ENCODE measurements at regions not wholly inside any gene's neighbourhood (a gene's known extent, or its start where the extent isn't known, plus 50 kb on each side); places are given as distances from the start of the nearest gene placed in this dataset.

DNA sequence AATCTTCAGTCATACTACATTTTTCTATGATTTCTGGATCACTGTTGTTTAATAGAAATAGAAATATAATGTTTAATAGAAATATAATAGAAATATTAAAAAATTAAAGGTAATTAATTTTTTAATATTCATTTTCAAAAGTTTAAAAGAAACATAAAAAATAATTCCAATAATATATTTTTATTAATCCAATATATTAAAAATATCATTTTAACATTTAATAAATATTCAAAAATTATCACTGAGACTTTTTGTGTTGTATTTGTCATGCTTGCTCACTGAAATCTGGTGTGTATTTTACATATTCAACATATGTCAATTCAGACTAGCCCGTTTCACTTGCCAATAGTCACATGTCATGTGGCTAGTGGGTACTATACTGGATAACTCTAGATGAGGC, 80.6 kb upstream of the SLCO6A1 start:
- TF ChIP-seq, protein P1, sequence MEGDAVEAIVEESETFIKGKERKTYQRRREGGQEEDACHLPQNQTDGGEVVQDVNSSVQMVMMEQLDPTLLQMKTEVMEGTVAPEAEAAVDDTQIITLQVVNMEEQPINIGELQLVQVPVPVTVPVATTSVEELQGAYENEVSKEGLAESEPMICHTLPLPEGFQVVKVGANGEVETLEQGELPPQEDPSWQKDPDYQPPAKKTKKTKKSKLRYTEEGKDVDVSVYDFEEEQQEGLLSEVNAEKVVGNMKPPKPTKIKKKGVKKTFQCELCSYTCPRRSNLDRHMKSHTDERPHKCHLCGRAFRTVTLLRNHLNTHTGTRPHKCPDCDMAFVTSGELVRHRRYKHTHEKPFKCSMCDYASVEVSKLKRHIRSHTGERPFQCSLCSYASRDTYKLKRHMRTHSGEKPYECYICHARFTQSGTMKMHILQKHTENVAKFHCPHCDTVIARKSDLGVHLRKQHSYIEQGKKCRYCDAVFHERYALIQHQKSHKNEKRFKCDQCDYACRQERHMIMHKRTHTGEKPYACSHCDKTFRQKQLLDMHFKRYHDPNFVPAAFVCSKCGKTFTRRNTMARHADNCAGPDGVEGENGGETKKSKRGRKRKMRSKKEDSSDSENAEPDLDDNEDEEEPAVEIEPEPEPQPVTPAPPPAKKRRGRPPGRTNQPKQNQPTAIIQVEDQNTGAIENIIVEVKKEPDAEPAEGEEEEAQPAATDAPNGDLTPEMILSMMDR (IDR thresholded peaks at IDR 0.05; ENCODE audit: low read length): no peak
- TF ChIP-seq EZH2 (optimal IDR thresholded peaks at IDR 0.05; ENCODE audit: low read depth, low read length): no peak
- no peak for TF ChIP-seq EZH2phosphoT487 (IDR thresholded peaks at IDR 0.05; ENCODE audit: low read length)

All from MM.1S (cell line).